Stomach (tissue), 8 donors: ENCODE measurements at regions not wholly inside any gene's neighbourhood (a gene's known extent, or its start where the extent isn't known, plus 50 kb on each side); places are given as distances from the start of the nearest gene placed in this dataset.

Experiments
- DNase-seq, 2 donors: peaks; one replicate each; pipeline versions ENCODE4 v3.0.0 to v3.0.0-alpha.2; 2013 to 2019
- H3K27ac ChIP-seq, 5 donors: fragments of 200-600 bp in 4 of 5; sonication (generic) in 4 of 5; one replicate each; pipeline ENCODE4 v1.5.1; 2013 to 2019; ENCODE audit warnings: mild to moderate bottlenecking in 1 of 5, moderate library complexity in 1 of 5
- H3K27me3 ChIP-seq, 3 donors: fragments of 200-600 bp; sonication (generic); one replicate each; pipeline ENCODE4 v1.5.1; 2017 to 2019; ENCODE audit warnings: mixed run types in 1 of 3
- H3K36me3 ChIP-seq, 4 donors: fragments of 200-600 bp; sonication (generic); 1 replicate in 3 of 4; 2 replicates in 1 of 4; pipeline ENCODE4 v1.5.1; 2016 to 2019
- H3K4me1 ChIP-seq, 4 donors: fragments of 200-600 bp; sonication (generic); one replicate each; pipeline ENCODE4 v1.5.1; 2016 to 2019
- H3K4me3 ChIP-seq, 4 donors: fragments of 200-600 bp; sonication (generic) in 3 of 4; one replicate each; pipeline ENCODE4 v1.5.1; 2016 to 2019; ENCODE audit warnings: mild to moderate bottlenecking in 1 of 4
- H3K9me3 ChIP-seq, 4 donors: fragments of 200-600 bp; sonication (generic); one replicate each; pipeline ENCODE4 v1.5.1; 2016 to 2019
- EP300 ChIP-seq: sonication (generic); formaldehyde crosslinking; IDR thresholded peaks from one replicate; pipeline ENCODE4 v1.6.1; 2017; ENCODE audit warnings: antibody characterized with exemption
- POLR2A ChIP-seq, 4 donors: fragments of 450-650 bp; IDR thresholded peaks; one replicate each; pipeline ENCODE4 v1.6.1; 2016; ENCODE audit warnings: antibody characterized with exemption in 4 of 4, control low read depth in 2 of 4, mild to moderate bottlenecking in 1 of 4, moderate library complexity in 1 of 4
- POLR2AphosphoS5 ChIP-seq, 3 donors: sonication (generic); formaldehyde crosslinking; IDR thresholded peaks; one replicate each; pipeline ENCODE4 v1.6.1; 2016; ENCODE audit warnings: antibody characterized with exemption in 3 of 3
- WGBS, 5 donors: extraction: QIAGEN DNeasy Blood & Tissue Kit in 3 of 5; methylation state at CpG; one replicate each; pipeline versions ENCODE4 v1.1.5 to v1.1.7; 2013 to 2018; 5-methylcytosine and 5-hydroxymethylcytosine counted together
- intact Hi-C: fragments of 100-400 bp; cut with DNase I; formaldehyde crosslinking; loops from one replicate; pipeline ENCODE4 v1.15.1; 2023; ENCODE audit warnings: low total_unique reads
- TF ChIP-seq, protein P1 (sequence below), 7 experiments: fragments of 450-650 bp in 4 of 7; fragments of 200-600 bp in 3 of 7; sonication (generic) in 3 of 7; IDR thresholded peaks; one replicate each; pipeline ENCODE4 v1.5.1; 2016 to 2019; ENCODE audit warnings: antibody characterized with exemption in 7 of 7, control low read depth in 2 of 7, mild to moderate bottlenecking in 1 of 7
- donor health status: healthy with polysubstance abuse.
- donor health status: Bipolar disorder and iron deficiency.
- donor health status: healthy.

DNA sequence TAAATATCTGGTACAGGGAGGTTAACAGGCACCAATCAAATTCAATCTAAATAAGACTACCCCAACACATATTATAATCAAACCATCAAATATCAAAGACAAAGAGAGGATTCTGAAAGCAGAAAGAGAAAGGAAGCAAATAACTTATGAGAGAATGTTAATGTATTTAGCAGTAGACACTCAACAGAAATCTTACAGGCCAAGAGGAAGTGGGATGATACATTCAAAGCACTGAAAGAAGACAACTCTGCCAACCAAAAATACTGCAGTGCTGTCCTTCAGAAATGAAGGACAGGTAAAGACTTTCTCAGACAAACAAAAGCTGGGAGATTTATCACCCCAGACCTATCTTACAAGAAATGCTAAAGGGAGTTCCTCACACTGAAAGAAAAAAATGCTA lies 95.9 kb upstream of the PTHLH start:
- H3K4me1 ChIP-seq: no peaks in the 10 kb centered on the region
- H3K27me3 ChIP-seq: no peaks in the 10 kb centered on the region
- intact Hi-C loops: no loop called here
- H3K9me3 ChIP-seq: peaks cover 0 to 5% (median 0%) of the 10 kb centered on the region in 4 donors
- no peaks in the 10 kb centered on the region for H3K36me3 ChIP-seq
- no peak overlapping the region for H3K27ac ChIP-seq
- TF ChIP-seq, protein P1, sequence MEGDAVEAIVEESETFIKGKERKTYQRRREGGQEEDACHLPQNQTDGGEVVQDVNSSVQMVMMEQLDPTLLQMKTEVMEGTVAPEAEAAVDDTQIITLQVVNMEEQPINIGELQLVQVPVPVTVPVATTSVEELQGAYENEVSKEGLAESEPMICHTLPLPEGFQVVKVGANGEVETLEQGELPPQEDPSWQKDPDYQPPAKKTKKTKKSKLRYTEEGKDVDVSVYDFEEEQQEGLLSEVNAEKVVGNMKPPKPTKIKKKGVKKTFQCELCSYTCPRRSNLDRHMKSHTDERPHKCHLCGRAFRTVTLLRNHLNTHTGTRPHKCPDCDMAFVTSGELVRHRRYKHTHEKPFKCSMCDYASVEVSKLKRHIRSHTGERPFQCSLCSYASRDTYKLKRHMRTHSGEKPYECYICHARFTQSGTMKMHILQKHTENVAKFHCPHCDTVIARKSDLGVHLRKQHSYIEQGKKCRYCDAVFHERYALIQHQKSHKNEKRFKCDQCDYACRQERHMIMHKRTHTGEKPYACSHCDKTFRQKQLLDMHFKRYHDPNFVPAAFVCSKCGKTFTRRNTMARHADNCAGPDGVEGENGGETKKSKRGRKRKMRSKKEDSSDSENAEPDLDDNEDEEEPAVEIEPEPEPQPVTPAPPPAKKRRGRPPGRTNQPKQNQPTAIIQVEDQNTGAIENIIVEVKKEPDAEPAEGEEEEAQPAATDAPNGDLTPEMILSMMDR (IDR thresholded peaks at IDR 0.05): no peak
- TF ChIP-seq EP300 (no peak), POLR2AphosphoS5 (IDR thresholded peaks at IDR 0.05) (no peak), POLR2A (IDR thresholded peaks at IDR 0.05) (no peak)
- no peak overlapping the region for H3K4me3 ChIP-seq
- no peak for DNase-seq

DNA sequence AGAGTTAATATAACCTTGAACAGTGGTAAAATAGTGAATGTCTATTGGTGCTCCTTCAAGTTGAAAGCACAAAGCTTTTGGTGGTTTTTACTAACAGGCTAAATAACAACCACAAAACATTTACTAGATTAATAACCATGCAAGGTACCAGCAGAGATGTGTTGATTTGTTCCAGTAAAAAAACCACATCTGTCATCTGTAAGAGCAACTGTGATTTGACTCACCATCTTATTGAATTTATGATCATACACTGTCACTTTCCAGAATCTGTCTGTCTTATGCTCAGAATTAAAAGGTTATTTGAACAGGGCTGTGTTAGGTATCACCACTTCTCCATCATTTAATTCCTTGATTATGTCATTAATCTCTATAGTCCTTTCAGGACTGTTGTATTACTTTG lies 107.0 kb upstream of the PTHLH start:
- H3K36me3 ChIP-seq: no peaks in the 10 kb centered on the region
- DNase-seq: no peak
- H3K4me1 ChIP-seq: no peaks in the 10 kb centered on the region
- H3K27me3 ChIP-seq: no peaks in the 10 kb centered on the region
- peaks cover 0 to 6% (median 3%) of the 10 kb centered on the region in 4 donors for H3K9me3 ChIP-seq
- H3K27ac ChIP-seq: no peak overlapping the region
- no peak overlapping the region for H3K4me3 ChIP-seq
- intact Hi-C loops: no loop called here
- no peak for TF ChIP-seq POLR2AphosphoS5 (IDR thresholded peaks at IDR 0.05)
- TF ChIP-seq EP300: no peak
- no peak for TF ChIP-seq POLR2A (IDR thresholded peaks at IDR 0.05)

- 14 to 44% (median 43%) methylated on average over 1 of the region's 1 CpG for WGBS, 5 donors
- no peaks in the 10 kb centered on the region for H3K4me1 ChIP-seq
- DNase-seq: no peak
- intact Hi-C loops: no loop called here
- no peaks in the 10 kb centered on the region for H3K27me3 ChIP-seq
- no peaks in the 10 kb centered on the region for H3K9me3 ChIP-seq
- TF ChIP-seq EP300 (no peak), POLR2AphosphoS5 (IDR thresholded peaks at IDR 0.05) (no peak), POLR2A (IDR thresholded peaks at IDR 0.05) (no peak)
- TF ChIP-seq, protein P1 (IDR thresholded peaks at IDR 0.05): no peak
- H3K4me3 ChIP-seq: no peak overlapping the region
- no peaks in the 10 kb centered on the region for H3K36me3 ChIP-seq
- H3K27ac ChIP-seq: no peak overlapping the region
Measured at GRCh38 chr12:28082096-28082495, 108.2 kb upstream of the CCDC91 start.

DNA sequence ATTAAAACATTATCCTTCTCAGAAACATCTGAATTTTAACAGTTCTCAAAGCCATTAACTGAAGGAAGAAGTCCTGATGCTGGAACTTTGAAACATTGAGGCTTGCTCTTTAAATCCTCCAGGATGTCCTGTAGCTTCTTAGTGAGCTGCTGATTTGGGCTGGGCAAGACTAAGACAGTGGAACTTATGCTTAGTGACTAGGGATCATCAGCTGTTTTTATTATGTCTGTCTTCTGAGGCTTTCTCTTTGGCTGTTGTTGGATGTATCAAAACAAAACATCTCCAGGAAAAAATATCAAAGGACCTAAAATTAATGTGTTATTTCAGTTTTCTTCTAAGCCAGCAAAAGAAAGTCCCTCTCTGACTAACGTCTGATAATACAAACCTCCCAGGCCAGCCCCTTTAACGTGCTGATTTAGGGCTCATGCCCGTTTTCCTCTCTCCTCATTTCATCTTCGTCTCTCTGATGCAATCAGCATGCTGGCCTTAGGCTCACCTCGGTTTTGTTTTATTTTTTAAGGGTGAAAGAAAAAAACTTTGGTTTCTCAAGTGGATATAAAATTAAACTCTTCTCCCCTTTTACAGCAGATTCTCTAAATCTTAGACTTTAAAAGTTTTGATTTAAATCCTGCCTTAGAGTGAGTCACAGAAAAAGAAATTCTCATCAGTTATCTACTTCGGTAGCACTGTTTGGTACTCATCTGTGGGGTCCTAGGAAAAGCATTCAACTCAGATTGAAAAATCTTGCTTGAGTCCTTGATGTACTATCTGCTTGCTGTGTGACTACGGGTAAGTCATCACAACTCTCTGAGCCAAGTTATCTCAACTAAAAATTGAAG lies 106.2 kb upstream of the CCDC91 start:
- 66 to 78% (median 70%) methylated on average over 7 of the region's 7 CpGs for WGBS, 5 donors
- H3K27ac ChIP-seq: no peak overlapping the region
- no peak overlapping the region for H3K4me3 ChIP-seq
- TF ChIP-seq EP300: no peak
- TF ChIP-seq POLR2AphosphoS5 (IDR thresholded peaks at IDR 0.05): no peak
- TF ChIP-seq, protein P1 (IDR thresholded peaks at IDR 0.05): no peak
- TF ChIP-seq POLR2A (IDR thresholded peaks at IDR 0.05): no peak
- DNase-seq: no peak
- no peaks in the 10 kb centered on the region for H3K9me3 ChIP-seq
- no peaks in the 10 kb centered on the region for H3K27me3 ChIP-seq
- H3K4me1 ChIP-seq: no peaks in the 10 kb centered on the region
- H3K36me3 ChIP-seq: no peaks in the 10 kb centered on the region
- intact Hi-C loops: no loop called here

DNA sequence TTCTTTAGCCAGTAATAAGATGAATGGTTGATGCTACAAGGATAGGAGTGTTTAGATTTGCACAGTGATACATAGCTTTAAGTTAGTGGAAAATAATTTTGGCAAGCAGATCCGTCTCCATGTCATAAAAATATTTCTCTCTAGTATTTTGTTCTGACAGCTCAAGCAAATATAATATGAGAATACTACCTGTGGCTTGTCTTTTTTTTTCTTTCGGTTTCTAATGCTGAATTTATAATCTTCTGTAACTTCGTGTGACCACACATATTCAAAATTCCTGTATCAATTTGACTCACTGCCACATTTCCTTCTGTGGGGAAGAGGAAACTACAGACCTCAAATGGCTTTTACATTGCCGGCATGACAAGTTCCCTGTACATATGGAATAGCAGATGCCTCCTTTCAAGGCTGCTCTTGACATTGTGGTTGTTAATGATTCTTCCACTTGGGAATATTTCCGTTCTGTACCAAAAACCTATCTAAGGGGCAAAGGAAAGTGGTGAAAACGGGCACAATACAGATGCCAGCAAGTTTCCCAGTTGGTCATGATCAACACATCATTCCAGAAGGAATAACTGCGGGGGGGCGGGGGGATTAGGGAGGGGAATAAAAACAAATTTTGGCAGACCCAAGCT lies 103.6 kb upstream of the CCDC91 start:
- intact Hi-C loops: no loop called here
- Histone ChIP-seq H3K27me3 (no peaks in the 10 kb centered on the region), H3K9me3 (no peaks in the 10 kb centered on the region), H3K36me3 (no peaks in the 10 kb centered on the region), H3K4me1 (no peaks in the 10 kb centered on the region), H3K4me3 (no peak overlapping the region), H3K27ac (no peak overlapping the region)
- no peak for TF ChIP-seq POLR2A (IDR thresholded peaks at IDR 0.05)
- TF ChIP-seq, protein P1 (IDR thresholded peaks at IDR 0.05): no peak
- TF ChIP-seq POLR2AphosphoS5 (IDR thresholded peaks at IDR 0.05): no peak
- TF ChIP-seq EP300: no peak
- 60 to 74% (median 66%) methylated on average over 8 of the region's 8 CpGs for WGBS, 5 donors
- no peak for DNase-seq
